ENCODE measurements at regions not wholly inside any gene's neighbourhood (a gene's known extent, or its start where the extent isn't known, plus 50 kb on each side); places are given as distances from the start of the nearest gene placed in this dataset.

DNA sequence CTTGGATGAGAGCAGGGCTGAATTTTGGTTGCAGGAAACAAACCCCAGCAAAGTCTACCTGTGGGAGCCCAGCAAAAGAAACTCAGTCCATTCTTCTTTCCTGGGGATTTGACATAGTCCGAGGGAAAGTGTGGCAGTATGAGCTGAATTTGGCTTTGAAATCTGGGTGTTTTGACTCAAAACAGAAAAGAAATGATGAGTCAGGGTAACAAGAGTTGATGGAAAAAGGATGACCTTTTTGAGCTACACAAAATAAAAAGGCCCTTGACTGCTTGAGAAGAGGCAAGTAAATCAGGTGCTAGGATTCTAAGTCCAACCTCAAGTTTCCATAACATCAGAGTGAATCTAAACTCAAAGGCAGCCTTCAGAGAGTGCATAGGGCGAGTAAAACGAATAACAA is 163.3 kb upstream of the BMP2 start:
- TF ChIP-seq, protein P1, sequence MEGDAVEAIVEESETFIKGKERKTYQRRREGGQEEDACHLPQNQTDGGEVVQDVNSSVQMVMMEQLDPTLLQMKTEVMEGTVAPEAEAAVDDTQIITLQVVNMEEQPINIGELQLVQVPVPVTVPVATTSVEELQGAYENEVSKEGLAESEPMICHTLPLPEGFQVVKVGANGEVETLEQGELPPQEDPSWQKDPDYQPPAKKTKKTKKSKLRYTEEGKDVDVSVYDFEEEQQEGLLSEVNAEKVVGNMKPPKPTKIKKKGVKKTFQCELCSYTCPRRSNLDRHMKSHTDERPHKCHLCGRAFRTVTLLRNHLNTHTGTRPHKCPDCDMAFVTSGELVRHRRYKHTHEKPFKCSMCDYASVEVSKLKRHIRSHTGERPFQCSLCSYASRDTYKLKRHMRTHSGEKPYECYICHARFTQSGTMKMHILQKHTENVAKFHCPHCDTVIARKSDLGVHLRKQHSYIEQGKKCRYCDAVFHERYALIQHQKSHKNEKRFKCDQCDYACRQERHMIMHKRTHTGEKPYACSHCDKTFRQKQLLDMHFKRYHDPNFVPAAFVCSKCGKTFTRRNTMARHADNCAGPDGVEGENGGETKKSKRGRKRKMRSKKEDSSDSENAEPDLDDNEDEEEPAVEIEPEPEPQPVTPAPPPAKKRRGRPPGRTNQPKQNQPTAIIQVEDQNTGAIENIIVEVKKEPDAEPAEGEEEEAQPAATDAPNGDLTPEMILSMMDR (conservative IDR thresholded peaks at IDR 0.05), result no peak
- no peak overlapping the region for H3K14ac ChIP-seq (ENCODE audit: insufficient read depth, low read length)
- H2BK120ac ChIP-seq (ENCODE audit: low read depth, low read length, poor library complexity, severe bottlenecking), result no peak overlapping the region
- H3K27ac ChIP-seq (ENCODE audit: insufficient read length, low read depth, low read length), result no peak overlapping the region
- H3K27ac Mint-ChIP-seq, result no peak overlapping the region
- no peak overlapping the region for H2AK5ac ChIP-seq (ENCODE audit: insufficient read length, low read length)
- peaks cover 0 to 5% of the 10 kb centered on the region in 2 experiments; a peak in 2 of 4 replicates for H3K4me1 Mint-ChIP-seq
- no peak overlapping the region for H4K8ac ChIP-seq (replicated peaks; ENCODE audit: insufficient read length, low read depth, low read length)
- H3K4me1 ChIP-seq (ENCODE audit: insufficient read depth, low read length), result no peaks in the 10 kb centered on the region
- no peak overlapping the region for H3K9ac ChIP-seq (ENCODE audit: extremely low read depth, insufficient read length, low read length)
- no peaks in the 10 kb centered on the region for H3K9me3 ChIP-seq (ENCODE audit: control insufficient read depth, low read depth, low read length)
- no peaks in the 10 kb centered on the region for H3K27me3 ChIP-seq (ENCODE audit: insufficient read depth, low read length)
- no peak overlapping the region for H3K56ac ChIP-seq (ENCODE audit: insufficient read length, low read depth, low read length)
- H3K4me2 ChIP-seq (ENCODE audit: insufficient read depth, insufficient read length, low read length), result no peak overlapping the region
- no peak for DNase-seq
- H2BK20ac ChIP-seq (ENCODE audit: low read depth, low read length, poor library complexity, severe bottlenecking), result no peak overlapping the region
- no peak overlapping the region; the same call in 1 of the 2 replicates for H2BK15ac ChIP-seq (ENCODE audit: low read depth, low read length)
- H4K91ac ChIP-seq (ENCODE audit: insufficient read length, low read depth, low read length), result no peak overlapping the region
- no peak overlapping the region for H2BK5ac ChIP-seq (ENCODE audit: insufficient read length, low read length)
- H3K79me1 ChIP-seq (ENCODE audit: insufficient read depth, low read depth, low read length, poor library complexity, severe bottlenecking), result no peaks in the 10 kb centered on the region
- H3K4me3 Mint-ChIP-seq, result no peak overlapping the region
- no peak overlapping the region for H2BK12ac ChIP-seq (ENCODE audit: insufficient read length, low read depth, low read length)
- WGBS (ENCODE audit: extremely low coverage, insufficient read length, low lambda C conversion rate), result no CpG with 5 or more reads among the region's 3 CpGs
- no peak overlapping the region for H3K18ac ChIP-seq (ENCODE audit: insufficient read length, low read depth, low read length)
- H3T11ph ChIP-seq (ENCODE audit: low read length), result no peak overlapping the region
- no peaks in the 10 kb centered on the region for H3K23me2 ChIP-seq (ENCODE audit: insufficient read length, low read depth, low read length, poor library complexity, severe bottlenecking)
- H4K20me1 ChIP-seq (ENCODE audit: control insufficient read depth, insufficient read depth, insufficient read length), result no peaks in the 10 kb centered on the region
- H3K27me3 Mint-ChIP-seq (ENCODE audit: low read depth), result no peaks in the 10 kb centered on the region
- no peaks in the 10 kb centered on the region for H3K9me3 Mint-ChIP-seq
- H3K79me2 ChIP-seq (ENCODE audit: insufficient read depth, low read length), result no peaks in the 10 kb centered on the region
- H3K4ac ChIP-seq (ENCODE audit: low read depth, low read length), result no peak overlapping the region
- H3K36me3 Mint-ChIP-seq (ENCODE audit: insufficient read depth in 1 of 3, low read depth in 3 of 3), result no peaks in the 10 kb centered on the region
- H2AFZ ChIP-seq (ENCODE audit: low read length), result no peak overlapping the region
- no peak overlapping the region for H4K5ac ChIP-seq (ENCODE audit: insufficient read length, low read depth, low read length)
- H3K23ac ChIP-seq (ENCODE audit: insufficient read length, low read depth, low read length), result no peak overlapping the region

Measured in H9 (cell line).